K562 (cell line): ENCODE measurements at regions not wholly inside any gene's neighbourhood (a gene's known extent, or its start where the extent isn't known, plus 50 kb on each side); places are given as distances from the start of the nearest gene placed in this dataset.

ENCODE experiments used
- IRF2 ChIP-seq: sonication (generic); formaldehyde crosslinking; IDR thresholded peaks from 2 replicates; pipeline ENCODE4 v1.8.1; 2022; ENCODE audit warnings: mild to moderate bottlenecking, missing genetic modification reagents
- TF ChIP-seq, protein P1 (sequence below), 2 experiments: fragments of 450-650 bp; conservative IDR thresholded peaks; 2 replicates each; pipeline ENCODE4 v1.6.1; 2017; ENCODE audit warnings: mild to moderate bottlenecking in 2 of 2, moderate library complexity in 2 of 2

DNA sequence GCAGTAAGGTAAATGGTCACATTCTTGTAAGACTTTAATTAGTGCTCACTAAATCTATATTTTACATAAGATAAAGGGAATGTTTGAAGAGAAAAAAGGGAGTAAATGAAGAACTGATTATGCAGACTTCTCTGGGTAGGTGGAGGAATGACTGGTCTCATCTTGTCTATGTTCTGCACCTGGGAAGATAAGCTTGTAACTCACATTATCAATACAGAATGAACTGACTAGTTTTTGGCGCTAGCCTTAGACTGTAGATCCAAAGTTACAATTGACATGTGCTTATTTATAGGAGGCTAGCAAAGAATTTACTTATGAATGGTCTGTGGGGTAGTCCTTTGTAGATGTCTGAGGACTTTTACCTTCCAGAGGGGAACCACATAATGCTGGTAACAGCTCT lies 214.9 kb upstream of the RAB4A start:
- TF ChIP-seq, protein P1, sequence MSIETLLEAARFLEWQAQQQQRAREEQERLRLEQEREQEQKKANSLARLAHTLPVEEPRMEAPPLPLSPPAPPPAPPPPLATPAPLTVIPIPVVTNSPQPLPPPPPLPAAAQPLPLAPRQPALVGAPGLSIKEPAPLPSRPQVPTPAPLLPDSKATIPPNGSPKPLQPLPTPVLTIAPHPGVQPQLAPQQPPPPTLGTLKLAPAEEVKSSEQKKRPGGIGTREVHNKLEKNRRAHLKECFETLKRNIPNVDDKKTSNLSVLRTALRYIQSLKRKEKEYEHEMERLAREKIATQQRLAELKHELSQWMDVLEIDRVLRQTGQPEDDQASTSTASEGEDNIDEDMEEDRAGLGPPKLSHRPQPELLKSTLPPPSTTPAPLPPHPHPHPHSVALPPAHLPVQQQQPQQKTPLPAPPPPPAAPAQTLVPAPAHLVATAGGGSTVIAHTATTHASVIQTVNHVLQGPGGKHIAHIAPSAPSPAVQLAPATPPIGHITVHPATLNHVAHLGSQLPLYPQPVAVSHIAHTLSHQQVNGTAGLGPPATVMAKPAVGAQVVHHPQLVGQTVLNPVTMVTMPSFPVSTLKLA (conservative IDR thresholded peaks at IDR 0.05) = no peak
- TF ChIP-seq IRF2 = no peak
